Lung microvascular endothelial cell (primary cell): ENCODE measurements at regions not wholly inside any gene's neighbourhood (a gene's known extent, or its start where the extent isn't known, plus 50 kb on each side); places are given as distances from the start of the nearest gene placed in this dataset.

Experiments used
- DNase-seq, 2 donors: peaks; one replicate each; pipeline versions ENCODE4 v3.0.0 to v3.0.0-alpha.2; 2010; ENCODE audit warnings: low read depth in 2 of 2

GRCh38 chr2:224325941-224326340 lies 76.0 kb downstream of the FAM124B start:
- DNase-seq, result no peak

DNA sequence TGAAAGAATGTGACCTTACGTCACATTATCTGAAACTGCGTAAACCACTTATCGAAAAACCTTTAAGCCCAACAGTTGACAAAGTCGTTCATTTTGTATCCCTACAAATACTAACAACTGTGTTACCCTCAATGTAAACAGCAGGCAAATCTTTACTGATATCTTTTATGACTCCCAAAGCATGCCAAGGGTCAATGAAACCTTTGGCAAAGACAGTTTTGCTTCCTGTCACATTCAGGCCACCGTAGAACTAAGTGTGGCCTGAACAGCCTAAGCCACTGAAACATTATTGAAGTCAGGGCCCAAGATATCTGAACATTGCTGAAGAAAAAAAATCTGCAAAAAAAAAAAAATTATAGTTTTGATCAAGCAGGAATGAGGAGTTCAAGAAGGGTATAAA lies 77.3 kb downstream of the FAM124B start:
- no peak for DNase-seq

- no peak for DNase-seq
Measured at GRCh38 chr2:224320660-224321059, 81.2 kb downstream of the FAM124B start.

DNA sequence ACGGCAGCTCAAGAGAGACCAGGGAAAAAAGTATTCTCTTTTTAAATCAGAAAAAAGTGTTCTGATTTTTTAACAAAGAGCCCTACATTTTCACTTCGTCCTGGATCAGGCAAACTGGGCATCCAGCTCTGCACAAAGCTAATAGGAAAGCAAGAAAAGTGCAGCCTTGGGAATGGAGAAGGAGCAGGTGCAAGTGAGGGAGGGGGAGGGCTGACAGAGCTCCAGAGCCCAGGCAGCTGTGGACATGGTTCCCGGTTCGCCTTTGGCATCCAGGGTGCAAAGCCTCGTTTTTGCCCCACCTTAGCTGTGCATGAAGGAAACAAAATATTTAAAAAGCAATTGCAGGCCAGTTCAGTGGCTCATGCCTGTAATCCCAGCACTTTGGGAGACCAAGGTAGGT lies 82.2 kb downstream of the FAM124B start:
- no peak for DNase-seq

DNA sequence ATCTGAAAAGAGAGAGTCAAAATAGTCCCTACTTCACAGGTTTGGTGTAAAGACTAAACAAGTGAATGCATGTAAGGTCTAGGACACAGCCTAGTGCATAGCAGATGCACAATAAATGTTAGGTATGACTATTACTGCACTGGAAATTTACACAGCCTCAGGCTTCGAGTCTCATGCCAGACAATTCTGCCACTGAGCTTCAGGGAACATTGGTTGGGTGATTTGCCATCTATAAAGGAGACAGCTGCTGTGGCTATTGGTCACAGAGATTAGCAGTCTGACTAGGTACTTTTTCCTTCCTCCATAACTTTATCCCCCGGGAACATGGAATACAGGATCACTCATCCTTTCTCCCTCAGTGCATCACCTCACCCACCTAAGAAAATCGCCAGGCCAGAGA lies 89.2 kb downstream of the FAM124B start:
- no peak for DNase-seq

GRCh38 chr2:224310943-224311625 lies 90.8 kb downstream of the FAM124B start:
- DNase-seq, result no peak

DNA sequence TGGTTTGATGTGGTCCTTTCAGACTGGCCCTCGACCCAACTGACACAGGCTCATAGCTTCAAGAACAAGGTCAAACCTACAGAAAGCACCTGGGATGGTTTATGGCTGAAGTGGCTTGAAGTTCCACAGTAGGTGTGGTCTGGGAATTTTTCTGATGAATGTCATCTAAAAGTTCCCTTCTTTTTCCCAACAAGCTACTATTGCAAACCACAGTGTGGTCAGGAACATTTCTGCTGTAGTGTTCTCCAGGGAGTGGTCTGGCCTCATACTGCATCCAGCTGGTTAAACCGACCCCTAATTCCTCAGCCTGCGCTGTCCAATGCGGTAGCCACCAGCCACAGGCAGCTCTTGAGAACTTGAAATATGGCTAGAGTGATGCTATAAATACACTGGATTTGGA lies 92.7 kb downstream of the FAM124B start:
- no peak for DNase-seq

GRCh38 chr2:224308272-224308911 lies 93.5 kb downstream of the FAM124B start:
- DNase-seq, result peak in 1 of 2 donors; percentile 6

GRCh38 chr2:224302952-224303351 lies 99.0 kb downstream of the FAM124B start:
- no peak for DNase-seq

DNA sequence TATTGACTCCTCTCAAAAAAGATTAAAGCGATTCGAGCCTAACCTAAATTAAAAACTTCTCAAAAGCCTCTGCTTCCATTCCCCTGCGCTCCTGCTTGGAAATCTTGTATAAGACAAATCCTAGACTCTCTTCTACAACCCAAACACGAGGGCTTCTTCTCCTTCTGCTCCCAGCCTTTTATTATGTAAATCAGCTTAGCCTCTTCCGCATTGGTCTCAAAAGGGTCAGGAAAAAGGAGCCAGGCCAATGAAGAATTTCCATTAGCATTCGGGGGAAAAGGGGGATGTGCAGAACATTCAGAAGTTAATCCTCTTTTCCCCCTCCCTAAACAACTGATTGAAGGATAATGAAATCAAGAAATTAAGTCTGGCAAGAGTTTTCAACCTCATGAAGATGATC lies 107.9 kb downstream of the FAM124B start:
- no peak for DNase-seq

GRCh38 chr2:224287531-224287930 lies 114.4 kb downstream of the FAM124B start:
- no peak for DNase-seq

GRCh38 chr2:224286923-224287322 lies 115.0 kb downstream of the FAM124B start:
- peak in 1 of 2 donors; percentile 6 for DNase-seq

DNA sequence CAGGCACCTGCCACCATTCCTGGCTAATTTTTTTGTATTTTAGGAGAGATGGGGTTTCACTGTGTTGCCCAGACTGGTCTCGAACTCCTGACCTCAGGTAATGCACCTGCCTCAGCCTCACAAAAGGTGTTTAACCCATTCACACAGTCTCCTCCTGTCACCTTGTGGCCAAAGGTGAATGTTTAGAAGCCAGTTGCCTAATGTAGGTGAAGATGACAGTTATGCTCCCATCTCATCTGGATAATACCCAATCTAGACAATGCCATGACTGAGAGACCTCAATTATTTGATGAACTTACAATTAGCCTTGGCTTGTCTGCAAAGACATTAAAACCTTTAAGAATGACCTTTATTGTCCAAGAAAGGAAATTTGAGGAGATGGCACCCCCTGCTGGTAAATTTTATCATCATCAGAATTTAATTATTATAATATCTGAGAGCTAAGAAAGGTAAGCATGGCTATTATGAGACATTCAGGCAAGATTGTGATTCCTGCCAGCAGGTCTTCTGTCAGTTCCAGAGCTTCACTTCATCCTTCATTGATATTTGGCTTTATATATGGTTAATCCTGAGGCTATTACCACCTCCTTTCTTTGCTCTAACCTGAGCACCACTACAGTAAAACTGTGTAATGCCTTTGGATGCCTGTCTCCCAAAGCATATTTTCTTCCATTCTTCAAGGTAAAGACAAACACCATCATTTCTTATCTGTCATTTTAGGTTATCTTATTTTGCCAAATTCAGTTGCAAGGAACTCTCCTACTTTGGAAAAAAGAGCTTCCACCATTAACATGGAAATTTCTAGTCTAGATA lies 117.6 kb downstream of the FAM124B start:
- peak; percentile 17 to 48 for DNase-seq

- no peak for DNase-seq
Measured at GRCh38 chr2:224283466-224283965, 118.4 kb downstream of the FAM124B start.

DNA sequence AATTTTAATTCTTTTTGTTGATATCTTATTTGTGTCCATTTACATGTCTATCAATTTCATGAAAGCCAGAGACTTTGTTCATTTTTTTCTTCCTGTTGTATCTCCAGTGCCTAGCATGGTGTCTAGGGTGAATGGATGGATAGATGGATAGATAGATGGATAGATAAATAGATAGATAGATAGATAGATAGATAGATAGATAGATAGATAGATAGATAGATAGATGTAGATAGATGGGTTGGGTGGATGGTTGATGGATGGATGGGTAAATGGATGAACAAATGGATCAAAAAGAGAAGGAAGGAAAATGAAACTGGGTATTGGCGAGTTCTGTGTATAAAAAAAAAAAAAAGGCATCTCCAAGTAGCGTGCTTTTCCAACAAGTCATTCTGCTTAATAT lies 120.5 kb downstream of the FAM124B start:
- DNase-seq, result no peak

DNA sequence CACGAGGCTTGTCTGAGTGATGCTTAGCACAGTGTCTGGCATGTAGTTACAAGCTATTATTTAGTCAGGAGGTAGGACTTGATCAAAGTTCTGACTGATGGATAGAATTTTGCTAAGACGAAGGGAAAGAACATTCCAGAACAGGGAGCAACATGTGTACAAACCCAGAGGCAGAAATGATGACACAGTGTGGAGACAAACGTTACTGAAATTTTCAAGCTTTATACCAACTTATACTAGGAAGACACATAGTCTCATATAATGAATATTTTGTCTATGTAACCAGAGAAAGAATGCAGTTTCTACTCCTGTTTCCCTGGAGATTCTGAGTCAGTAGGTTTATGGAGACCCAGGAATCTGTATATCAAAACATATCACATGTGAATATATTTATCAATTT lies 123.4 kb downstream of the FAM124B start:
- no peak for DNase-seq

GRCh38 chr2:224276251-224276650 lies 125.7 kb downstream of the FAM124B start:
- DNase-seq, result no peak

DNA sequence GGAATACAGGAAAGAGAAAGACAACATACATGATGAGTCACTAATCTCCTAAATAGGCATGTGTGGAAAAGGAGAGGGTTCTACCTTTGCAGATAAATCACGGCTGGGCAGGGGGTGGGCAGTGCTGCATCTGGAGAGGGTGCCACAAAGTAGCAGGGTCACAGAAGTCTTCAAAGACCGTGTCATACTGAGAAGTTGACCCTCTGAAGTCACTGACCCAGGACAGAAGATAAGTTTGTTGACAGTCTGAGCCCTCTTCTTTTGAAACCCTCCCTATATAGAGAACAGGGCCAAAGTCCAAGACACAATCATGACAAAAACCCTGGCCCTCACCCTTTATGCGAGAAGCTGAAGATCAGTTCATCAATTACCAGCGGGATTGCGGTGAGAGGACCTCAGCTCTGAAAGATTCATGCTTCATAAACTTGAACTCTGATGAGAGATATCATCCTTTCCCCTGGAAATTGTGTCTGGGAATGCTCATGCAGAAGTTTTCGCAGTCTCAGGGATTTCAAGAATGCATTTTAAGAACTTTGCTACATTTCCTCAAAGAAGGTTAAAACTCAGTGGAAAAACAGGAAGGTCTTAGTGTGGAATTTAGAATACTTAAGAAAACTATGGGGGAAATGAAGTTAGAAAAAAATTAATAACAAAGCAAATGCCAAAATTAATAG lies 129.5 kb downstream of the FAM124B start:
- DNase-seq, result no peak

DNA sequence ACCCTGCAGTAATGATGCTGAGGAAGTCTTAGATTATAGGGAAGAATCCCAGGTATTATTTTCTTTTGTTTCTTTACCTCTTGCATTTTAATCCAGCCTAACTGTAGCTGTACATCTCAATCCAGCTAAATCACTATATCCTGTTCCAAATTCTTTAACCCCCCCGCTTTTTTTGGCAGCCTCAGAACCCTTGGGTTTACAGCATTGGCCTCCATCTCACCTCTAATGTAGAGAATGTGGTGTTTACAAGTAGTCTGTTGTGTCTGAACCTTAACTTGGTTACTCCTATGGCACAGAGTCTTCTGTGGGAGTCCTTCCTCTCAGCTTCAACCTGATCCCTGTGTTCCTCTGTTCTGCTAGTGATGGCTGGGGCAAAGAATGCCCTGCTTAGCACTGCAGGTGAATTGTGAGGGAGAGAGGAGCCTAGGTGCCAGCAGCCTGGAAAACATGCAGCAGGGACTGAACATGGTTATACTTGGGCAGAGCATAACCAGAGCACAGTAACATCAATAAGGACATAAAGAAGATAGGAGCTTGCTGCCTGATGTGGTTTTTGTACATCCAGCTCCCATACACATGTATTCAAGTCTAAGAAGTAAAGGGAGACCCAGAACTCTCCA lies 130.2 kb downstream of the FAM124B start:
- DNase-seq, result no peak

DNA sequence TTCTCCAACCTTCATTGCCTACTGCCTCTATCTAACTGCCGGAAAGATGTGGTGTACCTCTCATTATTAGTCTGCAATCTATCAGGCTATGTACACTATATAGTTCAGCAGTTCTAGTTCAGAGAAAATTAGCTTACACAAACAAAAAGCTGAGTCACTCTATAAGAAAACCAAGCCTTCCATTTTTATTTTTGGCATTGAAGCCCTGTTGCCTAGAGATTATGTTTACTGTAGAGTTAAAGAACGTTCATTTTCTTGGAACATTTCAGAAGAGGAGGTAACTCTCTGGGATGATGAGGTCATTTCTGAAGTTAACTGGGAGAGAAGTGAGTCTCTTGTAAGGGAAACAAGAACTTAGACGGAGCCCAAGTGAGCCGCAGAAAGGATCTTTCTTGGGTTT lies 133.5 kb downstream of the FAM124B start:
- peak in 1 of 2 donors; percentile 60 for DNase-seq

DNA sequence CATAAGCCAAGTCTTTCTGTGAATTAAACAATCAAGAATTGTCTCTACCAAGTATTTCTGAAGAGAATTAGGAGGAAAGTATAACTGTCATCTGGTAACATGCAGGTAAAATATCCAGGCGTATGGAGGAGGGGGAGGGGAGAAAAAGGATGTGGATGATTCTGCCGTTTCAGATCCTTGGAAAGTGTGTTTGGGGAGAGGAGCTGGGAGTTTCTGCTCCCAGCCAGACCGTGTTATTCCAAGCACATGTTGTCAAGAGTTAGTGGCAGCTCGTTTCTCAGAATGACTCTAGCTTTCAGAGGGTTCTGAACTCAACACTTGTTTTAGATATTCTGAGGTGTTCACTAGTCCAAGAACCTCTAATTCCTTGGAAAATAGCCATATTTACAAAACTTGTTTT lies 137.6 kb downstream of the FAM124B start:
- DNase-seq, result no peak
